Muscle of back (tissue), 3 donors: ENCODE measurements at regions not wholly inside any gene's neighbourhood (a gene's known extent, or its start where the extent isn't known, plus 50 kb on each side); places are given as distances from the start of the nearest gene placed in this dataset.
"Not testable (repeated sequence)": the region's sequence is repeated elsewhere in the genome, so short reads cannot be mapped to it uniquely, and the experiment has no call there.

Experiments
- DNase-seq, 3 donors: peaks; one replicate each; pipeline versions ENCODE4 v3.0.0 to v3.0.0-alpha.2; 2013

GRCh38 chr3:159045279-159045885 is 243.5 kb downstream of the MFSD1 start:
- DNase-seq, result no peak

GRCh38 chr3:159047361-159047760 is 245.5 kb downstream of the MFSD1 start:
- DNase-seq, result no peak

- DNase-seq, result not testable (repeated sequence)
Measured at GRCh38 chr3:159052494-159052893, 250.6 kb downstream of the MFSD1 start.

GRCh38 chr3:159057621-159058020 is 255.8 kb downstream of the MFSD1 start:
- no peak for DNase-seq

DNA sequence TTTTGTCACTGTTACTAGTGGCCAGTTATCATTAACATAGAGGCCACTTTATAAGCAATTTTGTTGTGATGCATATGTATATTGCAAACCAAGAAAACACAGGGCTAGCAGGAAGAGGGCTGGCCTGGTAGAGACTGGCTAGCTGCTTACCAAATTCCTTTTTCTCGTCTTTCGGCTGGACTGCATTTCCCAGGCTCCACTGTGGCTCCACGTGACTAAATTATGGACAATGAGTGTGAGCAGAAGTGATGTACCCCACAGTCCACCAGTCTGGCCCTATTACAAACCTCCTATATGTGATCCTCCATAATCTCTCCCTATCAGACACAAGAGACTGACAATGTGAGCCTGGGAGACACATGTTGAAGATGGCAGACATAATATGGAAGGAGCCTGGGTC is 257.0 kb downstream of the MFSD1 start:
- DNase-seq, result no peak

DNA sequence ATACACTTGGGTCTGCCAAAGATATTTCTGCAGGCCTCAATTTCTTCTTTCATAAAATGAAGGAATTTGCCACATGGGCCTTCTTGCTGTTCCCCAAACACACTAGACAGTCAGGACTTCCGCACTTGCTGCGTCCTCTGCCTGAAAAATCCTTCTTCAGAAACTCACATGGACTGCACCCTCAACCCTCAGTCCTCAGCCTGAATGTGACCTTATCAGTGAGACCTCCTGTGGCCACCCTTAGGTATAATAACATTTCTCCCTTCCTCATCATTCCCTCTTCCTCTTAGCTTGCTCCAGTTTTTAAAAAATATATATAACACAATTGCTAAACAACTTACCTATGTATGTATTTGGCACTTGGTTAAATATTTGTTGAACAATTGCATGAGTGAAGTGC is 257.5 kb downstream of the MFSD1 start:
- no peak for DNase-seq

- no peak for DNase-seq
Measured at GRCh38 chr3:159062734-159063410, 261.0 kb downstream of the MFSD1 start.

GRCh38 chr3:159069091-159069490 is 267.2 kb downstream of the MFSD1 start, which contains the start of gene IQCJ:
IQCJ (plus strand) TSS chr3:159069319.
- no peak for DNase-seq

DNA sequence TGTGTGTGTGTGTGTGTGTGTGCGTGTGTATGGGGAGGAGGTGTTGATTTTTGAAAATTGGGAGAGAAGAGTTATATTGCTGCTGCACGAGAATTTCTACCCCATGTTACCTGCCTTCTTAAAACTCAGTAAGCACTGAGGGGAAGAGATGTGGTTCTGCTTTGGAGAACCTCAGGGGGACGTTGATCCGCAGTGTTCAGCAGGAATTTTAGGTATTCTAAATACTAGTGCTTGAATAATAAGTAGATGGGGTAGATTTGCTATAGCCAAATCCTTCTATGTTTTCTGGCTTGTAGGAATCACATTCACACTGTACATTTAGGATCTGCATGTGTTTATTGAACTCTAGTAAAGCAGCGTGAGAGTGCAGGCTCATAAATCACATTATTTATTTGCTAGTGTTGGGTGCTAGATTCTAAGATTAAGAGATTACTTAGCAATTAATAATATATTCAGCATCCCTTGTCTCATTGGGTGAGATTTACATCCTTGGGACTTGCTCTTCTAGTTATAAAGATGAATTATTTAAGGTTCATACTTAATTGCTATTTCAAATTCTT is 268.1 kb downstream of the MFSD1 start:
- no peak for DNase-seq

DNA sequence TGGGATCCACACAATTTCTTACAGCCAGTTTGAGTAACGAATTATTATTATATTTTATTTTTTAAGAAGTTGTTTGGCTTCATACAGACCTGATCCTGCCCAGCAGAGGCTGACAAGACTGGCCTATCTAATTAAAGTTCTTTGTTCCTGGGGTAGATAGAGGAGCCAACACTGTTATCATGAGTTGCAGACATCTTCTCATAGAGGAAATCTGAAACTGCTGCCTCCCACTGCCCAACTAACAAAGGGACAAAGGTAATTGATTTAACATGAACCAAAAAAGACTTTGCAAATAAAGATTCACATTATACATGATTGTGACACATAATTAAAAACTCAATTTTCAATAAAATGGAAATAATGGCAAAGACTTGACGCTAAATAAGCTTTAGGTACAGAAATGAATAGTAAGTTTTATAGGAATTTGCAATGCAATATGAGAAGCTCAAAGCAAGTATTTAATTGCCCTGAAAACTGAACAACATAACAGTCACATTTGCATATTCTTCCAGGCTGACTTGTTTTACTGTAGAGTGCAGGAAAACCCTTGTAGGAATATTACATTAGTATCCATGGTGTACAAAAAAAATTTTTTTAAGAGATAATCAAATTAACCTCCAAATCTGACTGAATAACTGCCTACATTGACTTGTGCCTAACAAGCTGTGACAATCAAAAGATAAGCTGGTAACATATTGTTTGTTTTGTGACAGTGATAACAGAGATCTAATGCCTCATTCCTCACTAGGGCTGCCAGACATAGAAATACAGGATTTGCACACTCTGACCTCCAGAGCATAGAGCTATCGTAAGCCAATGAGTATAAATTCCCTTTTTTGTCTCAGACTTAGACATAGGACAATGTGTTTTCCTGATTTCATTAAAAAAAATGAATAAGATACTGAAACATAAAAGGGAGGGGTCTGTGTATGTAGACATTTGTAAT is 273.2 kb downstream of the MFSD1 start:
- DNase-seq, result no peak

GRCh38 chr3:159077860-159078259 is 276.0 kb downstream of the MFSD1 start:
- DNase-seq, result peak in 1 of 3 donors; percentile 83

GRCh38 chr3:159080256-159080655 is 278.4 kb downstream of the MFSD1 start:
- no peak for DNase-seq

GRCh38 chr3:159080821-159081220 is 279.0 kb downstream of the MFSD1 start:
- no peak for DNase-seq

DNA sequence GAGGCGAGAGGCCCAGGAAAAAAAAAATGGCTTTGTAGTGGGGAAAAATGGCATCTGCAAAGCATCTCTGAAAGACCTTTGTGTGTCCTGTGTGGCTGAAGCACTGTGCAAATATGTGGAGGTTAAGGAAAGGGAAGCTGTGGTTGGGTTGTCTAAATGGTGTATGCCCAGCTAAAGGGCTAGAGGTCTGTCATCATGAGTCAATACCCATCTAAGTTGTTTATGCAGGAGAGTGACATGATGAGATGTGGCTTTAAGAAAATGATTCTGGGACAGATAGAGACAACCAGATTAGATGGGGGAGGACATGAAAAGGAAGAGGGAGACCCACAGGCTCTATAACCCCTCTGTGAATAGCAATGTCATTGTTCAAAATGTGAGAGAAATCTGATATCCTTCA is 280.7 kb downstream of the MFSD1 start:
- DNase-seq, result peak in 1 of 3 donors; percentile 73

DNA sequence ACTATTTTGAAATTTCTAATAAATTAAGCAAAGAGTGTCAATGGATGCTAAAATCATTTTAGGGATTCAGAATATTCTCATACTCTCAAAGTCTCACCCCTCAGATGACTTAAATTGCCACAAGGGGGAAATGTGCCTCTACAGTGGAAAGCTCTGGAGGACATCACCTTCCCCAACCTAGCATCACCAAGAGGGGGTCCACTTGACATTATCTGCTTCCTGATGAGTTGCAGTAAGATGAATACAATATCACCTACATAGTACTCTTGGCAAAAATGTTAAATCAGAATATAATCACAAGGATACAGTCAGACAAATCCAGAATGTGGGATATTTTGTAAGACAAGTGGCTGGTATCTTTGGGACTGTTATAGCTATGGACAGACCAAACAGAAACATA is 290.1 kb downstream of the MFSD1 start:
- DNase-seq, result no peak

DNA sequence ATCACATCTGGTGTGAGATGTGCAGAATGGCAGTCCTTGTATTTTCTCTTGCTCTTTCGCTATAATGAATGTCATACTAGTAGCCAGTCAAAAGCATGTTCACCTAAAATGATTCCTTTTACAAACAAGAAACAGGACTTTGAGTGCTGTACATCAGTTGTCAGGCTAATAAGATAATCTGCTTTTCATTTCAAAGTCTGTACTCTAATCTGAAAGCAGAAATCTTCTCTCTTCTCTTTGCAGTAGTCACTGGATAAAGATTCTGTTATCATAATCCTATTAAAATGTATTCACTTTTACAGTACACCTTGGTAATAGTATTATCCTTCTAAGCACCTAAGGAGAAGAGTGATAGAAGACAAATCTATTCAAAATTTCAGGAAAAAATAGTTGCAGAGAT is 300.1 kb downstream of the MFSD1 start:
- DNase-seq, result no peak

DNA sequence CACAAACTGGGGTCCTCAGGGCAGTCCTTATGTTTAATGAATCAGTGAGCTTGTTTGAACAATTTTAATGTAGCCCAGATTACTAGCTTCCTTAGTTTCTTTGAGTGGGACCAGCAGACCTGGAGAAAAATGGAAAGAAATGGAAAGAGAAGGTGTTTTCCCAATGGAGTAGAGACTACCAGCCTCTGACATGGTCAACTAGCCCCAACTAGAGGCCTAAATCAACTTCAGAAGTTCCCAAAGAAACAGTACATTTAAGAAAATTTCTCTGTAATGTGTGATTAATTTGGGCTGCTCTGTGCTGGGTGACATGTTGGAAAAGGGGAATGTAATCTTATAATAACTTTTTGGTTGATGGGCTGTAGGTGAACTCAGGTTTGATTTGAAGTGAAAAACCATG is 310.9 kb downstream of the MFSD1 start:
- DNase-seq, result no peak

GRCh38 chr3:159113221-159113875 is 311.5 kb downstream of the MFSD1 start:
- no peak for DNase-seq

DNA sequence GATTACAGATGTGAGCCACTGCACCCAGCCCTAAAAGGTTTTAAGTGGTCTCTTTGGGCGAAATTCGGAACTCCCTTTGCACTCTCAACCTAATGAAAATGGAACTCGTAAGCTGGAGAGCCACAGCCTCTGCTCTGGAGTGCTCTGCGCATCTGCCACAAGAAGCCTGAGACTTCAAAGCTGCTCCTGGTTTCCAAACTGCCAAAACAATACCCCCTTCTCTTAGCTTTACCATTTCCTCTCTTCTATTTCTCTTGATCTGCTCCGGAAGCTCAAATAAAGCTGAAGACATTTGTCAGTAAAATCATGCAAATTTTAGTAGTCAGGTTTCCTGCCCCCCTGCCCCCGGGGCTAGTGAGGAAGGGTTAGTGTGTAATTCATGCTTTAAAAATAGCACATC is 312.7 kb downstream of the MFSD1 start:
- DNase-seq, result no peak

DNA sequence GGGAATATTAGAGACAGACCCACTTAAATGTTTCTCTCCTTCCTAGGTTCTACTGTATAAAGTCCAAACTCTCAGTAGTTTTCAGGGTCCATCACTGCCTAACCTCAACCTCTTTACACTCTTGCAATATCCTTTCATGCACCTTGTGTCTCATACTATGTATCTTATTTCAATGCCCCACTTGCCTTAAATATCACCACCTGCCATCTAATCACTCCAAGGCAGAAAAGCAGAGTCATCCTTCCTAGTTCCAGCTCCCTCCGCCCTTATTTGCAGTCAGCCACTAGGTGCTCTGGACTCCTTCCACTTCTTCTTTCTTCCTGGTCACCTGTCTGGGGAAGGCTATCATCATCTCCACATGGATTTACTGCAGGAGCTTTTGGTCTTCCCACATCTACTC is 322.0 kb downstream of the MFSD1 start:
- DNase-seq, result no peak

DNA sequence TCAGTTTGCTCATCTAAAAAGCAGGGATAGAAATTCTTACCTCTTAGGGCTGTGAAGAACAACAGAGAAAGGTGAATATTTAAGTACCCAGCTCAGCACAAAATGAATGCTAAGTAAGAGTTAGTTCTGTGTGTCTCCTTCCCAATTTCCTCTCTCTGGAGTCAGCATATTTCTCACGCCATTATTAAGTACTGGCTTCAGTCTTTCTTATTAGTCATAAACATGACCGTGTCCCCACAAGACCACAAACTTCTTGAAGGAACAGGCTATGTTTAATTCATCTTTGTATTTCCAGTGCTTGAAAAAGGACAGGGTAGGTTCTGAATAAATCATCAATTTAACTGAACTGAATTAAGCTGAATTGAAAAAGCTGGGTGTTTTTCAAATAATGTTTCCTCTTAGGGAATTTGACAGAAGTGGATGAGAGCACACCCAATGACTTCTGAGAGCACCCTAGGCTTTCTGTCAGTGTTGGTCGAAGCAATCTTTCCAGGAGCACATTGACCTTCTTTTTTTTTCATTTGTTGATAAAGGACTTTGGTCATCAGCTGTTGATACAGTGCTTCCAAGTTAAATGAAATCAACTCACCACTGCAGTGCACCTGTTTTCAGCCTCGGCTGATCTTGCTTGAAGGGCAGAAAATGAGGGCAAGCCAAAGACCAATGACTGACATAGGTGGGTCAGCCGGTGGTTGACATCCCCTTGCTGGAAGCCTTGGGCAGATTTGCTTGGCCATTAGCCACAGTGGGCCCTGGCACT is 324.6 kb downstream of the MFSD1 start:
- peak in 1 of 3 donors; percentile 20 for DNase-seq
